ENCODE measurements at regions not wholly inside any gene's neighbourhood (a gene's known extent, or its start where the extent isn't known, plus 50 kb on each side); places are given as distances from the start of the nearest gene placed in this dataset.

GRCh38 chr5:120043431-120043830, 414.1 kb downstream of the FAM170A start:
- no peaks in the 10 kb centered on the region for H3K9me3 ChIP-seq
- H3K4me2 ChIP-seq: no peak overlapping the region
- 0 out of 2 replicates have a peak, but pooled peaks cover 3% of the 10 kb centered on the region for H3K9me2 ChIP-seq
- no peaks in the 10 kb centered on the region for H4K20me1 ChIP-seq (ENCODE audit: insufficient read depth)
- H3K27me3 ChIP-seq (ENCODE audit: insufficient read depth): no peaks in the 10 kb centered on the region
- no peak overlapping the region for H3K4me3 ChIP-seq (ENCODE audit: low read depth in 2 of 2, low read length in 1 of 2)
- H2AFZ ChIP-seq (ENCODE audit: low read depth): no peak overlapping the region
- no peaks in the 10 kb centered on the region for H3K79me2 ChIP-seq (ENCODE audit: insufficient read depth)
- no peak overlapping the region for H3K27ac ChIP-seq (ENCODE audit: low read depth in 2 of 2, low read length in 1 of 2)
- H3K9ac ChIP-seq: no peak overlapping the region
- ChIA-PET POLR2A (no interaction called here), CTCF (no interaction called here)
- no peaks in the 10 kb centered on the region for H3K36me3 ChIP-seq (replicated peaks in 1 of 2; ENCODE audit: control insufficient read depth in 1 of 2, insufficient read depth in 2 of 2, low read length in 1 of 2)
- H3F3A ChIP-seq (replicated peaks; ENCODE audit: insufficient read depth): peaks cover under 1% of the 10 kb centered on the region
- no peak for TF ChIP-seq USF2 (IDR thresholded peaks at IDR 0.05; ENCODE audit: borderline replicate concordance, low read depth, low read length)
- no peak for TF ChIP-seq RCOR1 (IDR thresholded peaks at IDR 0.05; ENCODE audit: low read length)
- no peak for TF ChIP-seq NFIC (IDR thresholded peaks at IDR 0.05; ENCODE audit: borderline replicate concordance)
- no peak for TF ChIP-seq GABPA (IDR thresholded peaks at IDR 0.05; ENCODE audit: low read depth)
- TF ChIP-seq IRF3 (IDR thresholded peaks at IDR 0.05; ENCODE audit: low read depth, low read length): no peak
- no peak for TF ChIP-seq RAD21 (IDR thresholded peaks at IDR 0.05; ENCODE audit: low read length)
- TF ChIP-seq EZH2phosphoT487 (IDR thresholded peaks at IDR 0.05; ENCODE audit: borderline replicate concordance, low read depth): no peak
- TF ChIP-seq SMC3 (IDR thresholded peaks at IDR 0.05; ENCODE audit: low read depth, low read length): no peak
- TF ChIP-seq RXRA (IDR thresholded peaks at IDR 0.05; ENCODE audit: borderline replicate concordance, low read depth): no peak
- TF ChIP-seq FOXJ3 (CRISPR knock-in tag; IDR thresholded peaks at IDR 0.05): no peak
- no peak for TF ChIP-seq ELF1 (IDR thresholded peaks at IDR 0.05)
- no peak for TF ChIP-seq TEAD4 (IDR thresholded peaks at IDR 0.05; ENCODE audit: borderline replicate concordance, insufficient read depth)
- TF ChIP-seq TAF1 (IDR thresholded peaks at IDR 0.05; ENCODE audit: borderline replicate concordance, low read depth, low read length): no peak
- TF ChIP-seq CTCF (IDR thresholded peaks at IDR 0.05): no peak
- no peak for TF ChIP-seq MXI1 (IDR thresholded peaks at IDR 0.05; ENCODE audit: low read depth, low read length)
- H3K4me1 ChIP-seq (ENCODE audit: control insufficient read depth in 1 of 2, insufficient read depth in 2 of 2, low read depth in 1 of 2, low read length in 1 of 2): no peaks in the 10 kb centered on the region
- DNase-seq: no peak
